GM18909 (cell line): ENCODE measurements at regions not wholly inside any gene's neighbourhood (a gene's known extent, or its start where the extent isn't known, plus 50 kb on each side); places are given as distances from the start of the nearest gene placed in this dataset.
"Not testable (repeated sequence)": the region's sequence is repeated elsewhere in the genome, so short reads cannot be mapped to it uniquely, and the experiment has no call there.

ENCODE experiments used
- ATAC-seq: cut with Tn5 transposase; IDR thresholded peaks from one replicate; pipeline ENCODE4 v1.9.1; 2021; ENCODE audit warnings: mild to moderate bottlenecking; ENCODE audit not compliant: unreplicated experiment, poor library complexity

DNA sequence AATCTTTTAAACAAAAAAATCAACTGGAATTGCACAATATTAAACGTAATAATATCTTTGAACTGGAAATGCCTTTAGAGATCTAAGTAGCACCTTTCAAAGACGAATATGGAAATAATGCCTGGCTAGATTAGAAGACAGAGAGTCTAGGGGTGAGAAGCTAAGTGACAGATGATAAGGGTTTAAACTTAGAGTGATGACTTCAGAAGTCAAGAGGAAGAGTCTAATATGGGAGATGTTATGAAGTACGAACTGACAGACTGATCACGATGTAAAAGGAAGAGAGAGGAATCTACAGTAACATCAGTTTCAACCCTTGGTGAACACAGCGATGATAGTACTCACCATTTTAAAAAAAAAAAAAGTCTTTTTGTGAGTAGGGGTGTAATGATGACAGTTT, 57.9 kb downstream of the HINT1 start:
- no peak for ATAC-seq

DNA sequence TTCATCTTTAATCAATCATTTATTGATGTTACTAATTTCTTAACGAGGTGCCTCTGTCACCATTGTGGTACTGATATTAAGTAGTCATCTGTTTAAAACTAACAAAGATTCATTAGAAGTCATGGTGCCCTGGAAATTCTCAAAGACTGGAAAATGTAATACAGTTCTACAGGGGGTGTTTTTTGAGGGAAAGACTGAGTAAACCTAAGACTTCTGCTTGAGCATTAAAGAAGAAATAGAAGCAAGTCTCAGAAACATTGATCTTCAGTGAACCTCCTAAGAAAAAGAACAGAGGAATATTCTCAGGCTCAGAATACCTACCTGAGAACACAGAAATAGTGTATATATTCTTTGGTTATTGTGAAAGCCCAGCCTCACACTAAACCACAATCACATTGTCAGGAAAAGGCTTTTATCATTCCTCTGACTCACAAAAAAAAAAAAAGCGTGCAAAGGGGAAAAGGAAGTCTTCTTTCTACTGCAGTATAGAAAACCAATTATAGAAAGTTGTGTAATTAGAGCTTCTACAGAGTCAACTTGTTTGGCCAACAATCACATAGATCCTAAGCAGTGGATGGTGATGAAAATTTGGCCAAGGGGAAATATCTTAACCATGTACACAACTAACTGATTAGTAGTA, 60.8 kb downstream of the HINT1 start:
- no peak for ATAC-seq

DNA sequence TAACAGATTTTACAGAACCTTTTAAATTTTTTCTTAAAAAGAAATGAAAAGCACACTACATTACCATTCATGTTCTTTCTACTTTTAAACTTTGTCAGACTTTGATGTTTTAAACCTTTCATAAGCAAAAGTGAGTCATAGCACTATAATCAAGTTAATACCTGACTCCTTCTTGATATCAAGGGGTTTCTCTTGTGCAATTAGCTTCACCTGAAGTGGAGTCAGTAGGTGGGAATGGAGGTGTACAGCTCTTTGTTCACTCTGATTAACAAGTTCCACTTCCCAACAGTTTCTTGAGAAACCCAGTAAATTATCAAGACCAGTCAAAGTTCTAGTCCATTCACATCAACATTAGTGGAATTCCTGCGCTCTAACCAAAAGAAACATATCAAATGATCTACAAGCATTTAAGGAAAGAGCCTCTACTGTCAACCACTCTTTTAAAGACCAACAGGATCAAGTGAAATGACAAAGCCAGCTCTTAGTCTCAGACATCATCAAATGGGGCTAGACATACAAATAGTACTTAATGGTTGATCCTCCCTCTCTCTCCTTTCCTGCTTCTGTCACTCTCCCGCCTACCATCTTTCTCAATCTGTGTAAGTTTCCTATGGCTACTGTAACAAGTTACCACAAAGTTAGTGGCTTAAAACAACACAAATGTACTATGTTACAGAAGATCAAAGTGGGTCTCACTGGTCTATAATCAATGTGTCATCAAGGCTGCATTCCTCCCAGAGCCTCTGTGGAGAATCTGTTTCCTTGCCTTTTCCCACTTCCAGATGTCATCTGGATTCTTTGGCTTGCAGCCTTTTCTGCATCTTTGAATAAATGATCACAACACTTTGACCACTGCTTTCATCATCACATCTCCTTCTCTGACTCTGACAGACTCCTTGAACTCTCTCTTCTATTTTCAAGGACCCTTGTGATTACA, 68.0 kb downstream of the HINT1 start:
- no peak for ATAC-seq

DNA sequence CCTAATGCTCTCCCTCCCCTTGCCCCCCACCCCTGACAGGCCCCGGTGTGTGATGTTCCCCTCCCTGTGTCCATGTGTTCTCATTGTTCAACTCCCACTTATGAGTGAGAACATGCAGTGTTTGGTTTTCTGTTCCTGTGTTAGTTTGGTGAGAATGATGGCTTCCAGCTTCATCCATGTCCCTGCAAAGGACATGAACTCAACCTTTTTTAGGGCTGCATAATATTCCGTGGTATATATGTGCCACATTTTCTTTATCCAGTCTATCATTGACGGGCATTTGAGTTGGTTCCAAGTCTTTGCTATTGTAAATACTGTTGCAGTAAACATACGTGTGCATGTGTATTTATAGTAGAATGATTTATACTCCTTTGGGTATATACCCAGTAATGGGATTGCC, 69.5 kb downstream of the HINT1 start:
- not testable (repeated sequence) for ATAC-seq

DNA sequence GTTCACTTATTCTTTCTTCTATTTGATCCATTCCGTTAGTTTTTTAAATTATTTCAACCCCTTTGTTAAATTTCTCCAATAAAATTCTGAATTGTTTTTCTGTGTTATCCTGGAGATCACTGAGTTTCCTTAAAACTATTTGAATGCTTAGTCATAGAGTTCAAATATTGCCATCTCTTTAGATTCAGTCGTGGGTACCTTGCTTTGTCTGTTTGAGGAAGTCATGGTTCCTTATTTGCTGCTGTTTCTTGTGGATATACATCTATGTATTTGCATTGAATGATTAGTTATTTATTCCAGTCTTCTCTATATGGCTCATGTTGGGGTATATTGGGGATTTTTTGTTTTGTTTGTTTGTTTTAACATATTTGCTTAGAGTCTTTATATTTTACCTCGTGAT, 80.6 kb downstream of the HINT1 start:
- no peak for ATAC-seq

DNA sequence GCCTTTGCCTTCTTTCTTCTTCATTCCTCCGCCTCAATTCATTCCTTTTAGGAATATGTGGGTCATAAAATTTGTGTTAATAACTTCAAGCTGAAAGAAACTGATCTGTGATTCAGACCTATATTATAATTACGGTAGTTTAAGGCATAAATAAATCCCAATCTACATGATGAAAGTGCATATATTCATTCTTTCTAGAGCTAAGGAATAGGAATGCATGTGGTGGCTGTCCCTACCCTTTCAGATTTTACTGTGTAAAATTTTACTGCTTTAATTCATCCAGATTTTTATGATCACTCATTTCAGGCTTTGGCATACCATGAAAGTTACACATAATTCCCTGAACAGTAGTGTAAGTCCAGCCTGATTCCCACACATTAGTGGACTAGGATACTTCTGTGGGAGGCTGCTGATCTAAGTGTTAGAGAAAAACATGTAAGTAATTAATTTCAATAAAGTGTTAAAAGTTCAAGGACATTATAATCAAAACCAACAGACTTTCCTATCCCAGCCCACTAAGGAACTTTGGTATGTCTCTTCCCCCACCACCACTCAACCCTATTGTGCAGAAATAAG, 83.1 kb downstream of the HINT1 start:
- no peak for ATAC-seq

DNA sequence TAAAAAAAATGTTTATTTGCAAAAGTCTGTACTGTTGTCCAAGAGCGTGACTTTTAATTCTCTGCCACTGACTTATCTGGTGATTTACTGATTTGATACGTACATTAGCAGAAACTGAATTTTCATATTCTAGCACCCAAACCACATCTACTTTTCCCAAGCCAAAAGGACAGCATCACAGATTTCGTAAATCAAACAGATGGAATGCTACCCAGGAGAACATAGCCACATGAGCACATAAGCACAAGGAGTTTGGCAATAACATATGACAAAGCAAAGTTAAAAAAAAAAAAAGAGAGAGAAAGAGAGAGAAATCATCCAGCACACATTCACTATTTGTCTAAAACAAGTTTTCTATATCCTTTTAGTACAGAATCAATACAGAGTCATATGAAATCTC, 83.7 kb downstream of the HINT1 start:
- ATAC-seq, result no peak

DNA sequence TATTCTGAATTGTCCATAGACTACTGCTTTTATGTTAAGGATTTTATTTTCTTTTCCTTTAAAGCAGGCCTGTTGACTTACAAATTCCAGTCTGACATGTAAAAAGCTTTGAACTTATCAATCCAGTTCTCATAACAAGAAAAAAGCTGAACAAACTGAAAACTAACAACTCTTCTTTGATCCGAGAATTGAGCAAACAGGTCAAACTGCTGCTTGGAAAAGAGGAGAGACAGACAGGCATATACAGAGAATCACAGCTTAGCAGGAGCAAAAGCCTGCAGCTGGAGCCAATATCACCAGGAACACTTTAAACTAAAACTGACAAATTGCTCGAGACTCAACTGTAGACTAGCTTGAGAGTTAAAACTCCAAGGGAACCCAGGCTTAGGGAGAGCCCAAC, 85.8 kb downstream of the HINT1 start:
- no peak for ATAC-seq

DNA sequence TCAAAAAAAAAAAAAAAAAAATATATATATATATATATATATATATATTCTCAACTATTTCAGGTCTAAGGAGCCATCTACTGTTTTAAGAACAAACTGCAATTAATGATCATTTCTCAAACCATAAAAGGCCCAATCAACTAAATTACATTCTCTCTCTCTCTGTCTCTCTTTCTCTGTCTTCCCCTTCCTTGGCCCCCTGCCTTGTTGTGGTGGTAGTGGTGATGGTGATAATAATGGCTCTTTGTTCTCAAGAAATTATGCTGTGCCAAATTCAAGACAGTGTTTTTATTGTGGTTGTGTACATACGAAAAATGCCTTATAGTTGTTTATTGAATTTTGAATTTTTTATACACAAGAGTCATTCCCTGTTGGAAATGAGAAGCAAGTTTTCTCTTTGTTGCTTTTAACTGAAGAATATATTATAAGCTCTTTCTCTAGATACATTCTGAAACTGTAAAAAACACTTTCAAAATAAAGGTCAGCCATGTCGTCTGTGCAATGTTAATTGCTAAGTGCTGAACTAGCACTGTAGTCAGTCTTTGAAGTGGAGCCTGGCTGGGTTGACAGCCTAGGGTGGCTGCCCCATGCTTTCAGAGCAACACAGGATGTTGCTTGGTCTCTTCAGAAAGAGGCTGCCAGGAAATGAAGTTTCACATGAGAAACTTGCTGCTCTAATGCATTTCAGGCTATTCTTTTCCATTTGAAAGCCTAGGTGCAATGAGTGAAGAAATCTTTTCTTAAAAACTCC, 96.0 kb downstream of the HINT1 start:
- ATAC-seq, result peak; percentile 94

DNA sequence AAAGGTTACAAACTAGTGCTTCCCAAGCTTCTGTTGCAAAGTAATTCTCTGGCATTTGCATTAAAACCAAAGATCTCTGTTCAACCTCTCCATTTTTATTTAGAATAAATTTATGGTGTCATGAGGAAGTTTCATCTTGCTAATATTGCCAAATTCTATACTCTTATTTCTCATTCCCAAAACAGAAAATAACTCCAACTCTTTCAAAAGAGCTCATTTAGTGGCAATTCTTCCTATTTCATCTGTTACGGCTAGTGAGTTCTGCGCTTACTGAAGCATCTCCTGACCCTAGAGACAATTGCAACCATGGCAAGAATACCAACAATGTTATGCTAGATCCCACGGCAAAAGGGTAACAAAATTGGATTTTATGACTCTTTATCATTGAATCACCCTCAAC, 97.0 kb downstream of the HINT1 start:
- no peak for ATAC-seq

DNA sequence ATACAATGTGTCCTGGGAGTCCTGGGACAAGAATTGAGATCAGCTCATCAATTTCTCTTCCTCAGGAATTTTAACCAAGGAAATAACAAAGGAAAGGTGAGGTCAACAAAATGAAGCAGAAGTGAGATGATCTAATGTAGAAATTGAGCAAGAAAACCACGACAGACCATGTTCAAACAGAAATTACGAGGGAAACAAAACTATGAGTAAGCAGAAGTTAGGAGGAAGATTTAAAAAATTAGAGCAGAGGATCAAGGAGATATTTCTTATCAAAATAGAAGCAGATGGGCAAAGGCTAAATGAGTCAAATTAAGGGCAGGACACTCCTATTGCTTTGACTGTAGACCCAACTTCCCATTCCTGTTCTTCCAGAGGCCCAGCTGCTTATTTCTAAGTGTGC, 97.4 kb downstream of the HINT1 start:
- no peak for ATAC-seq

DNA sequence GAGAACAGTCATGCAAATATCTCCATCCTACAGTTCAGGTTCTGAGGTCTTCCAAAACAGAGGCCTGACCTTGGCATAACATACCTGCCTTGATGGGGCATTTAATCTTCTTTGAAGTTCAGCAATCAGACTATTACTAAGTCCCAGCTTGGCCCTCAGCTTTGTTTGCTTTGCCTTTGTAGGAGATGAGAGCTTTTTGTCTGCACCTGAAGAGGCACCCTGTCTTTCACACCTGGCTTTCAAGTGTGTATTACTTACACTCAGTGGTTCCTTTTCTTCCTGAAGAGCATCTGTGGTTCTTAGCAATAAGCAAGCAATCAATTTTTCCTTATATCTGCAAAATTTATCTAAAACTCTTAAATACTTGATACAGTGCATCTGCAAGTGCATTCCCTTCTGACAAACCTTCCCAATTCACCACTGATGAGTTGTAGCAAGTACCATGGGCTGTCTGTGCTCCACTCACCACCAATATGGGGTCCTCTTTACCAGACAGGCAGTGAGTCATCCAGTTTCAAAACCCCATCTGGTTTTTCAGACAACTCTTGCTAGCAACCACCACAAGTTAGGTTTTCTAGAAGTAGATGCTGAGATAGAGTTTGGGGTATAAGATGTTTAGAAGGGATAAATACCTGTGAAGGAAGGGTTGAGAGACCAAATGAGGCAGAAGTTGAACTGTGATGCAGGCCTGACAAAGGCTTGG, 100.2 kb downstream of the HINT1 start:
- no peak for ATAC-seq

DNA sequence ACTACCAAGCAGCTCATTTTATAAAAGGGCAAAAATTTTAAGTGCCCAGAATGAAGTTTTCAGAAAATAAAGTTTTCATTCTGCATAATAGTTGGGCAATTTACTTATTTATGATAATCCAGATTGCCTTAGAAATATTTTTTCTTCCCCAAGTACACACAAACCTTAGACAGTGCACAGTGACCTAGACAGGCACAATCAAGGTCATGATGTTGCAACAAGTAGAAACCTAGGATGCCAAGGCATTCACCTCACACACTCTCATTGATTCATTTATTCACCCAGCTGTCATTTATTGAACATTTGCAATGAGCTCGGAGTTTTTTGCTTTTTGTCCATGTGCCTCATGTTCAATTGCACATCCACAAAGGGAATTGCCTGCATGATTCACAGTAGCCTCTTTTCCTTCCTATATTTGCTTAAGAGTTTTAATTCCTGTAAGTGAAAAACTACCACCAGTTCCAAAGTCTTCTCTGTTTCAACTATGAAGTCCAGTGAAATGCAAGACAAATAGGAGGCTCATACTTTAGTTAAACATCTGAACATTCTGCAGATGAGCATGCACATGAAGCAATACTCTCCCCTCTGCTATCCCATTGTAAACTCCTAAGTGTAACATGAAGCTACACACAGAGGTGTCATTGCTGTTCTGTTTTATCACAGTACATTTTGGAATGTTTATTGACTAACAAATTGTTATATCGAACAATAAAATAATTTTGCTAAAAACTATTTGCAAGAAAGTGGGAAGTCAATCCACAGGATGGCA, 122.9 kb downstream of the HINT1 start:
- ATAC-seq, result no peak

DNA sequence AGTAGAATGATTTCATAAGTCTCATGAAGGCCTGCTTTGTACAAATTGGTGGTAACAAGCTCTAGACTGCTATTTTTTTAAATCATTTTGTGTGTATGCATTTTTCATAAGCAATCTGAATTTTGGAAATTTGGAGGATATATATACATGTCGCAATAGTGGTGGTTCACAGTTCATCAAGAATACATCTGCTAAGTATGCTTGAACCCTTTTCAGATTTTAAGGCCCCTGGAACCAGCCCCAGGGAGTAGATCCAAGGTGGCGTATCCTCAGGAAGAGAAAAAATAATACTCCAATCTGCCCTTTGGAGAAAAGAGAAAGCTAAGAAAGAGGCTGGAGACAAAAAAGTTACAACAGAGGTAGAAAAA, 141.6 kb downstream of the HINT1 start:
- no peak for ATAC-seq

DNA sequence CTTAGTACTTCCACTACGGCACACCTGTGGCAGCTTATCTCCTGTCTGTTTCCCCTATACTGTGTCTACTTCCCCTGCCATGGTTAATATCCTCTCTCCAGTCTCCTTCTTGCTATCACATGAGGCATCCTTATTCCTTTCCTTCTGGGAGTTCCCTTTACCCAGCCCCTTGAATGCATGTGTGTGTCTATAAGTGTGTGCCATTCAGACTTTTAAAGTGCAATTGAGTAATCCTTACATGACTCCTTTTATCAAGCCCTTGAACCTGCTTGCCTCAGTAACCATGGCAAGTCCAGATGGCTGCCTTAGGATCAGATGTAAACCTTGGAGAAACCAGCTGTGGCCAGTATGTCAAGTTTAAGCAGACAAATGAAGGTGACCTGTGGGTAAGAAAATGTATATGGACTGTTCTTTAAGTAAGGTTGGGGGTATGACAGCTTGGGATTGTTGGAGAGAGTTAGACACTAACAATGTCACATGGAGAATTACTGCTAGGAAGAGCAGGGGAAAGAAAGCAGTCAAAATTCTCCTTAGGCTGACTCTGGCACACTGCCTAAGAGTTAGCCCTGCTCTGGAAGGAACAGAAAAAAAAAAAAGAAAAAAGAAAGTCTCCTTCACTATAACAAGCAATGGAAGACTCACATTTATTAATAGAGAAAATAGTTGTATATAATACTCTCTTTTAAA, 142.1 kb downstream of the HINT1 start:
- no peak for ATAC-seq

DNA sequence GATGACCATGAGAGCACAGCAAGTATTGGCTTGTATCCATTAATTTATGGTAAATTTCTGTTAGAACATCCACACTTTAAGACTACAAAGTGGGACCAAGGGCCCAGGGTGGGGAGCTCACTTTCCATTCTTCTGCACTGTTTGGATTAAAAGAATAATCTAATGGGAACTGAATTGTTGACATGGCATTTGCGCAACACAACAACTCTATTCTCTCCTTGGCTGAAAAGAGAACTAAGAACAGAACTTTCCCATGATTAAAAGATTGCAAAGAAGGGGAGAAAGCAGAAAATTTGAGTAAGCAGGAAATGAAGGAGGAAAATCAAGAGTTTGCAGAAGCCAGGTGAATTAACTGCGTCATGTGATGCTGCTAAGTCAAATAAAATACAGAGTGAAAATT, 143.4 kb downstream of the HINT1 start:
- no peak for ATAC-seq

DNA sequence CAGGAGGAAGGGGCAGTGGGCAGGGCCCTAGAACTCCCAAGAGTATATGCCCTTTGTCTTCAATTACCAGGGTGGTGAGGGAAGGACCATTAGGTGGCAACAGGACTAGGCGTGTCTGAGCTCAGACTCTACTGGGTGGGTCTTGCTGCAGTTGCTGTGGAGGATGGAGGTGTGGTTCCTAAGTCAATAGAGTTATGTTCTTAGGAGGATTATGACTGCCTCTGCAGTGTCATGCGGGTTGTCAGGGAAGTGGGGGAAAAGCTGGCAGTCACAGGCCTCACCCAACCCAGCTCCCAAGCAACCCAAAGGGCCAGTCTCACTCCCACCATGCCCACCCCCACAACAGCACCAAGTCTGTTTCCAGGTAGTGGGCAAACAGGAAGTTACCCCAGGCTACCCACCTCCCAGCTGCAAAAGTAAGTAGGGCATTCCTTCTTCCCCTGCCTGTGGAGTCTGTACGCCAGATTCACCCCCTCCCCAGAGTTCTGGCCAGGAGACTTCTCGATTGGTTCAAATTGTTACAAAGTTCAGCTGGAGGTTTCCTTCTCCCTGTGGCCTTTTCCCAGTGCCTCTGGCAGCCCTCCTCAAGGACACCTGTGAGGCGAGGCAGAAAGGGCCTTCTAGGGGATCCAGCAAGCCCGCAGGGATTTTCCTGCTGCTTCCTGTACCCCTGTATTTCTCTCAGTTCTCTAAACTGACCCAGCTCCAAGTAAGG, 145.3 kb downstream of the HINT1 start:
- no peak for ATAC-seq

DNA sequence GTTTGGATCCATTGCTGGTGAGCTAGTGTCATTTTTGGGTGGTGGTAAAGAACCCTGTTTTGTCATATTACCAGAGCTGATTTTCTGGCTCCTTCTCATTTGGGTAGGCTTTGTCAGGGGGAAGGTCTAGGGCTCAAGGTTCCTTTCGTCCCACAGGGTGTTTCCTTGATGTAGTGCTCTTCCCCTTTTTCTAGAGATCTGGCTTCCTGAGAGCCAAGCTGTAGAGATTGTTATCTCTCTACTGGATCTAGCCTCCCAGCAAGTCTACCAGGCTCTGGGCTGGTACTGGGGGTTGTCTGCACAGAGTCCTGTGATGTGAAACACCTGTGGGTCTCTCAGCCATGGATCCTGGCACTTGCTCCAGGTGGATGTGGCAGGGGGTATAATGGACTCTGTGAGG, 145.9 kb downstream of the HINT1 start:
- no peak for ATAC-seq
